NCI-H1417 treated with DMSO at 0.1 percent for 48 hours (cell line): ENCODE measurements at regions not wholly inside any gene's neighbourhood (a gene's known extent, or its start where the extent isn't known, plus 50 kb on each side); places are given as distances from the start of the nearest gene placed in this dataset.

Experiments
- DNase-seq: peaks from one replicate; lab custom pipeline; 2025; lab: John Stamatoyannopoulos, UW

GRCh38 chr4:73001885-73002284 is 67.6 kb downstream of the COX18 start:
- no peak for DNase-seq

- no peak for DNase-seq
These were observed 72.1 kb downstream of the COX18 start for GRCh38 chr4:72997409-72997808.

- DNase-seq = no peak
These were observed 74.8 kb downstream of the COX18 start for GRCh38 chr4:72994670-72995069.

- no peak for DNase-seq
These were observed 75.6 kb downstream of the COX18 start for GRCh38 chr4:72993876-72994275.

GRCh38 chr4:72991873-72992272 is 77.6 kb downstream of the COX18 start:
- no peak for DNase-seq

- DNase-seq = no peak
These were observed 81.5 kb downstream of the COX18 start for GRCh38 chr4:72987741-72988729.

- no peak for DNase-seq
These were observed 85.2 kb downstream of the COX18 start for GRCh38 chr4:72984351-72984750.

- no peak for DNase-seq
These were observed 85.8 kb downstream of the COX18 start for GRCh38 chr4:72983709-72984108.

- no peak for DNase-seq
These were observed 91.5 kb downstream of the COX18 start for GRCh38 chr4:72977936-72978485.

GRCh38 chr4:72975488-72975784 is 94.1 kb downstream of the COX18 start:
- no peak for DNase-seq

- no peak for DNase-seq
These were observed 94.6 kb downstream of the COX18 start for GRCh38 chr4:72974694-72975487.

- no peak for DNase-seq
These were observed 97.9 kb downstream of the COX18 start for GRCh38 chr4:72971572-72971971.

- no peak for DNase-seq
These were observed 98.8 kb downstream of the COX18 start for GRCh38 chr4:72970756-72971155.

- no peak for DNase-seq
These were observed 99.5 kb downstream of the COX18 start for GRCh38 chr4:72969976-72970375.

- no peak for DNase-seq
These were observed 102.9 kb downstream of the COX18 start for GRCh38 chr4:72966652-72967051.

- no peak for DNase-seq
These were observed 110.1 kb downstream of the COX18 start for GRCh38 chr4:72959411-72959810.

GRCh38 chr4:72954811-72955210 is 114.7 kb downstream of the COX18 start:
- DNase-seq = no peak

- DNase-seq = no peak
These were observed 115.9 kb downstream of the COX18 start for GRCh38 chr4:72953571-72953970.

GRCh38 chr4:72951628-72952027 is 117.9 kb downstream of the COX18 start:
- no peak for DNase-seq

- no peak for DNase-seq
These were observed 118.4 kb downstream of the COX18 start for GRCh38 chr4:72951147-72951546.

- DNase-seq = no peak
These were observed 121.4 kb downstream of the COX18 start for GRCh38 chr4:72948080-72948479.

- no peak for DNase-seq
These were observed 123.7 kb downstream of the COX18 start for GRCh38 chr4:72945719-72946336.
